Right lobe of liver (tissue), 6 donors: ENCODE measurements at regions not wholly inside any gene's neighbourhood (a gene's known extent, or its start where the extent isn't known, plus 50 kb on each side); places are given as distances from the start of the nearest gene placed in this dataset.

ENCODE experiments used
- ATAC-seq, 4 donors: fragments of 200-7000 bp; cut with Tn5 transposase; one replicate each; pipeline ENCODE4 v1.9.1; 2020; ENCODE audit warnings: mild to moderate bottlenecking in 4 of 4, moderate library complexity in 4 of 4
- DNase-seq, 3 donors: peaks; one replicate each; pipeline ENCODE4 v3.0.0-alpha.2; 2020
- H3K27ac ChIP-seq, 3 donors: fragments of 200-600 bp; one replicate each; pipeline ENCODE4 v1.8.0; 2022
- H3K27me3 ChIP-seq, 2 donors: fragments of 200-600 bp; one replicate each; pipeline ENCODE4 v1.8.0; 2022
- H3K36me3 ChIP-seq, 4 donors: fragments of 200-600 bp; sonication (generic) in 1 of 4; one replicate each; pipeline versions ENCODE4 v1.5.1 to v1.8.0; 2017 to 2022; ENCODE audit warnings: control low read depth in 1 of 4
- H3K4me1 ChIP-seq, 4 donors: fragments of 200-600 bp; sonication (generic) in 1 of 4; one replicate each; pipeline versions ENCODE4 v1.5.1 to v1.8.0; 2017 to 2022; ENCODE audit warnings: control low read depth in 1 of 4
- H3K4me3 ChIP-seq, 3 donors: fragments of 200-600 bp; one replicate each; pipeline ENCODE4 v1.8.0; 2022
- H3K9me3 ChIP-seq, 4 donors: fragments of 200-600 bp; sonication (generic) in 1 of 4; one replicate each; pipeline versions ENCODE4 v1.5.1 to v1.8.0; 2017 to 2022; ENCODE audit warnings: control low read depth in 1 of 4
- CTCF ChIP-seq, 4 donors: fragments of 200-600 bp in 3 of 4; fragments of 450-650 bp in 1 of 4; IDR thresholded peaks; one replicate each; pipeline versions ENCODE4 v1.5.1 to v1.8.0; 2016 to 2022; ENCODE audit warnings: antibody characterized with exemption in 4 of 4, mild to moderate bottlenecking in 2 of 4
- POLR2A ChIP-seq: fragments of 450-650 bp; IDR thresholded peaks from one replicate; pipeline ENCODE4 v1.6.1; 2017; ENCODE audit warnings: antibody characterized with exemption, mild to moderate bottlenecking
- WGBS: methylation state at CpG from one replicate; pipeline ENCODE4 v1.1.6; 2018; ENCODE audit warnings: low coverage, low lambda C conversion rate; ENCODE audit not compliant: insufficient coverage; ENCODE audit errors: missing lambda C conversion rate; 5-methylcytosine and 5-hydroxymethylcytosine counted together
- intact Hi-C, 2 donors: fragments of 100-400 bp; cut with DNase I; formaldehyde crosslinking; loops; one replicate each; pipeline versions ENCODE4 v1.11.2 to v1.14.1; 2022
- donor health status: DM: no; HTN: yes; CAD: no.
- donor health status: DM: no; HTN: no; CAD: no.
- donor health status: DM: no; HTN: no; CAD: no.
- donor health status: DM: no; HTN: yes; CAD: no.
- donor health status: DM: no; HTN: yes; CAD: no.

GRCh38 chr4:181261279-181261678 lies 981.9 kb upstream of the TENM3 start:
- no peaks in the 10 kb centered on the region for H3K9me3 ChIP-seq
- no peaks in the 10 kb centered on the region for H3K36me3 ChIP-seq
- no peaks in the 10 kb centered on the region for H3K4me1 ChIP-seq
- no peak for DNase-seq
- no peak overlapping the region for H3K27ac ChIP-seq
- no peaks in the 10 kb centered on the region for H3K27me3 ChIP-seq
- WGBS: 7% methylated on average over 5 of the region's 5 CpGs
- no peak for ATAC-seq
- TF ChIP-seq CTCF (IDR thresholded peaks at IDR 0.05) (no peak), POLR2A (no peak)
- intact Hi-C loops: no loop called here
- H3K4me3 ChIP-seq: no peak overlapping the region

GRCh38 chr4:181264893-181265292 lies 978.3 kb upstream of the TENM3 start:
- Histone ChIP-seq H3K36me3 (no peaks in the 10 kb centered on the region), H3K4me3 (no peak overlapping the region), H3K27ac (no peak overlapping the region), H3K27me3 (no peaks in the 10 kb centered on the region), H3K4me1 (no peaks in the 10 kb centered on the region), H3K9me3 (no peaks in the 10 kb centered on the region)
- WGBS: 15% methylated on average over 3 of the region's 9 CpGs
- TF ChIP-seq CTCF (IDR thresholded peaks at IDR 0.05): no peak
- no peak for TF ChIP-seq POLR2A
- intact Hi-C loops: no loop called here
- DNase-seq (no peak), ATAC-seq (no peak)

- intact Hi-C loops: no loop called here
- DNase-seq (no peak), ATAC-seq (no peak)
- H3K36me3 ChIP-seq: no peaks in the 10 kb centered on the region
- TF ChIP-seq CTCF (IDR thresholded peaks at IDR 0.05): no peak
- no peak for TF ChIP-seq POLR2A
- 28% methylated on average over 4 of the region's 4 CpGs for WGBS
- no peaks in the 10 kb centered on the region for H3K4me1 ChIP-seq
- H3K9me3 ChIP-seq: no peaks in the 10 kb centered on the region
- no peak overlapping the region for H3K27ac ChIP-seq
- H3K4me3 ChIP-seq: no peak overlapping the region
- H3K27me3 ChIP-seq: no peaks in the 10 kb centered on the region
These were observed 977.8 kb upstream of the TENM3 start for GRCh38 chr4:181265370-181265769.

- TF ChIP-seq CTCF (IDR thresholded peaks at IDR 0.05): no peak
- no peak for TF ChIP-seq POLR2A
- H3K36me3 ChIP-seq: no peaks in the 10 kb centered on the region
- H3K4me1 ChIP-seq: no peaks in the 10 kb centered on the region
- intact Hi-C loops: no loop called here
- DNase-seq (no peak), ATAC-seq (no peak)
- no peak overlapping the region for H3K27ac ChIP-seq
- H3K27me3 ChIP-seq: no peaks in the 10 kb centered on the region
- WGBS: 52% methylated on average over 9 of the region's 9 CpGs
- H3K4me3 ChIP-seq: no peak overlapping the region
- no peaks in the 10 kb centered on the region for H3K9me3 ChIP-seq
These were observed 972.0 kb upstream of the TENM3 start for GRCh38 chr4:181271116-181271640.

- Histone ChIP-seq H3K4me1 (no peaks in the 10 kb centered on the region), H3K27ac (no peak overlapping the region), H3K36me3 (no peaks in the 10 kb centered on the region), H3K9me3 (peaks cover 0 to 3% (median 0%) of the 10 kb centered on the region in 4 donors), H3K4me3 (no peak overlapping the region), H3K27me3 (no peaks in the 10 kb centered on the region)
- TF ChIP-seq POLR2A (no peak), CTCF (IDR thresholded peaks at IDR 0.05) (no peak)
- intact Hi-C loops: no loop called here
- ATAC-seq (no peak), DNase-seq (no peak)
- 61% methylated on average over 4 of the region's 4 CpGs for WGBS
These were observed 970.8 kb upstream of the TENM3 start for GRCh38 chr4:181272422-181272821.
